OCI-LY7 (cell line): ENCODE measurements at regions not wholly inside any gene's neighbourhood (a gene's known extent, or its start where the extent isn't known, plus 50 kb on each side); places are given as distances from the start of the nearest gene placed in this dataset.

Experiments used
- BruUV-seq: library from RNA; stranded (reverse); fragments of 400-500 nt; replicated peaks from 2 replicates; lab custom pipeline; 2021; lab: Mats Ljungman, UMichigan
- CTCF ChIA-PET: fragments of 300-600 bp; sonication (Branson Sonifier 250); formaldehyde crosslinking; loops from one replicate; lab custom pipeline; 2022; ENCODE audit warnings: antibody characterized with exemption; ENCODE audit not compliant: unreplicated experiment; lab: Charles Lee
- POLR2A ChIA-PET: fragments of 300-600 bp; sonication (Branson Sonifier 250); formaldehyde crosslinking; loops from one replicate; lab custom pipeline; 2022; ENCODE audit warnings: antibody characterized with exemption; lab: Charles Lee
- DNase-seq: peaks from one replicate; pipeline ENCODE4 v3.0.0-alpha.2; 2015; ENCODE audit warnings: low spot score
- H2AFZ ChIP-seq: fragments of 200-600 bp; sonication (generic), shearing (Covaris generic); 2 replicates; pipeline ENCODE4 v1.6.1; 2014; ENCODE audit warnings: mild to moderate bottlenecking, antibody characterized with exemption, low read length, moderate library complexity
- H3K27ac ChIP-seq: fragments of 200-600 bp; sonication (generic); 2 replicates; pipeline ENCODE4 v1.5.1; 2014; ENCODE audit warnings: mixed run types, low read depth, mild to moderate bottlenecking, moderate library complexity, low read length, inconsistent platforms; ENCODE audit not compliant: poor library complexity, severe bottlenecking
- H3K36me3 ChIP-seq: fragments of 200-600 bp; sonication (generic); 2 replicates; pipeline ENCODE4 v1.6.1; 2014; ENCODE audit warnings: mild to moderate bottlenecking, antibody characterized with exemption, low read length, moderate library complexity, mixed read lengths; ENCODE audit not compliant: insufficient read depth
- H3K4me1 ChIP-seq: fragments of 200-600 bp; sonication (generic); 2 replicates; pipeline ENCODE4 v1.5.1; 2014; ENCODE audit warnings: mild to moderate bottlenecking, low read length; ENCODE audit not compliant: insufficient read depth, poor library complexity, severe bottlenecking
- H3K4me2 ChIP-seq: fragments of 200-600 bp; sonication (generic); 2 replicates; pipeline ENCODE4 v1.6.1; 2014; ENCODE audit warnings: mild to moderate bottlenecking, low read length
- H3K4me3 ChIP-seq: fragments of 200-600 bp; sonication (generic); 2 replicates; pipeline ENCODE4 v1.5.1; 2014; ENCODE audit warnings: mild to moderate bottlenecking, low read depth, low read length; ENCODE audit not compliant: poor library complexity, severe bottlenecking
- H3K79me2 ChIP-seq: fragments of 200-600 bp; sonication (generic); 2 replicates; pipeline ENCODE4 v1.6.1; 2016; ENCODE audit warnings: low read depth, mild to moderate bottlenecking, low read length, moderate library complexity, mixed read lengths; ENCODE audit not compliant: insufficient read depth
- H3K9me2 ChIP-seq: fragments of 200-600 bp; sonication (generic); 2 replicates; pipeline ENCODE4 v1.6.1; 2016; ENCODE audit warnings: mild to moderate bottlenecking, low read length, mixed read lengths; ENCODE audit not compliant: insufficient read depth
- H3K9me3 ChIP-seq: fragments of 200-600 bp; sonication (generic); 2 replicates; pipeline ENCODE4 v1.6.1; 2014; ENCODE audit warnings: mild to moderate bottlenecking, mixed run types, low read length, mixed read lengths
- H4K20me1 ChIP-seq: fragments of 200-600 bp; sonication (generic); 2 replicates; pipeline ENCODE4 v1.6.1; 2014; ENCODE audit warnings: mild to moderate bottlenecking, antibody characterized with exemption, low read length, moderate library complexity, mixed read lengths; ENCODE audit not compliant: insufficient read depth
- CTCF ChIP-seq: fragments of 200-600 bp; sonication (generic); conservative IDR thresholded peaks from 2 replicates; pipeline ENCODE4 v1.5.1; 2014; ENCODE audit warnings: mild to moderate bottlenecking, antibody characterized with exemption, low read length, moderate library complexity, mixed read lengths
- EZH2phosphoT487 ChIP-seq: fragments of 200-600 bp; sonication (generic); IDR thresholded peaks from 2 replicates; pipeline ENCODE4 v1.6.1; 2018; ENCODE audit warnings: low read depth, borderline replicate concordance, mild to moderate bottlenecking, mixed run types, antibody characterized with exemption, low read length, moderate library complexity, mixed read lengths
- intact Hi-C: fragments of 100-400 bp; cut with micrococcal nuclease; formaldehyde crosslinking; loops from one replicate; pipeline ENCODE4 v1.10.0; 2022; ENCODE audit not compliant: unreplicated experiment

GRCh38 chr6:113205553-113205952, 651.6 kb upstream of the MARCKS start:
- Histone ChIP-seq H3K4me1 (no peaks in the 10 kb centered on the region), H3K9me3 (no peaks in the 10 kb centered on the region), H3K79me2 (no peaks in the 10 kb centered on the region), H3K27ac (no peak overlapping the region), H2AFZ (no peak overlapping the region), H4K20me1 (no peaks in the 10 kb centered on the region), H3K9me2 (no peaks in the 10 kb centered on the region), H3K4me2 (no peak overlapping the region), H3K36me3 (no peaks in the 10 kb centered on the region), H3K4me3 (no peak overlapping the region)
- POLR2A ChIA-PET = interaction anchor here (1.0 kb wide), 1 partner anchor 197 kb away, joined by 3 read pairs; no protein-coding TSS in a partner anchor
- no peak for DNase-seq
- intact Hi-C loops = no loop called here
- CTCF ChIA-PET = no interaction called here
- TF ChIP-seq CTCF (no peak), EZH2phosphoT487 (no peak)
- BruUV-seq = no TSS peak

- no TSS peak for BruUV-seq
- DNase-seq = no peak
- ChIA-PET POLR2A (no interaction called here), CTCF (no interaction called here)
- TF ChIP-seq EZH2phosphoT487 (no peak), CTCF (no peak)
- no peak overlapping the region for H2AFZ ChIP-seq
- no peaks in the 10 kb centered on the region for H4K20me1 ChIP-seq
- H3K4me2 ChIP-seq = no peak overlapping the region
- H3K4me1 ChIP-seq = no peaks in the 10 kb centered on the region
- no peaks in the 10 kb centered on the region for H3K9me2 ChIP-seq
- no peaks in the 10 kb centered on the region for H3K79me2 ChIP-seq
- intact Hi-C loops = no loop called here
- no peak overlapping the region for H3K27ac ChIP-seq
- H3K9me3 ChIP-seq = no peaks in the 10 kb centered on the region
- no peak overlapping the region for H3K4me3 ChIP-seq
- no peaks in the 10 kb centered on the region for H3K36me3 ChIP-seq
These were observed 648.4 kb upstream of the MARCKS start for GRCh38 chr6:113208726-113209125.

- Histone ChIP-seq H3K36me3 (no peaks in the 10 kb centered on the region), H3K27ac (no peak overlapping the region), H3K9me2 (no peaks in the 10 kb centered on the region), H3K4me3 (no peak overlapping the region), H3K4me1 (no peaks in the 10 kb centered on the region), H4K20me1 (no peaks in the 10 kb centered on the region), H3K9me3 (no peaks in the 10 kb centered on the region), H3K4me2 (no peak overlapping the region), H3K79me2 (no peaks in the 10 kb centered on the region), H2AFZ (no peak overlapping the region)
- DNase-seq = no peak
- POLR2A ChIA-PET = no interaction called here
- TF ChIP-seq EZH2phosphoT487 (no peak), CTCF (no peak)
- BruUV-seq = no TSS peak
- intact Hi-C loops = no loop called here
- CTCF ChIA-PET = no interaction called here
These were observed 647.8 kb upstream of the MARCKS start for GRCh38 chr6:113209315-113209714.
